Colonic mucosa (tissue), 4 donors: ENCODE measurements at regions not wholly inside any gene's neighbourhood (a gene's known extent, or its start where the extent isn't known, plus 50 kb on each side); places are given as distances from the start of the nearest gene placed in this dataset.

Experiments
- DNase-seq: peaks from one replicate; pipeline ENCODE4 v3.0.0-alpha.2; 2020
- H3K27ac ChIP-seq: fragments of 200-600 bp; one replicate; pipeline ENCODE4 v1.8.0; 2021
- H3K27me3 ChIP-seq: fragments of 200-600 bp; one replicate; pipeline ENCODE4 v1.8.0; 2021
- H3K36me3 ChIP-seq: fragments of 200-600 bp; one replicate; pipeline ENCODE4 v1.8.0; 2021
- H3K4me1 ChIP-seq: fragments of 200-600 bp; one replicate; pipeline ENCODE4 v1.8.0; 2021; ENCODE audit warnings: mild to moderate bottlenecking
- H3K4me3 ChIP-seq: fragments of 200-600 bp; one replicate; pipeline ENCODE4 v1.8.0; 2021
- H3K9ac ChIP-seq, 2 donors: one replicate each; pipeline ENCODE4 v1.7.0; 2013; ENCODE audit warnings: control low read depth in 2 of 2, low read depth in 2 of 2, low read length in 2 of 2
- H3K9me3 ChIP-seq: fragments of 200-600 bp; one replicate; pipeline ENCODE4 v1.8.0; 2021
- intact Hi-C: fragments of 100-400 bp; cut with DNase I; formaldehyde crosslinking; loops from one replicate; pipeline ENCODE4 v1.14.1; 2022
- TF ChIP-seq, protein P1 (sequence below): fragments of 200-600 bp; IDR thresholded peaks from one replicate; pipeline ENCODE4 v1.8.0; 2022; ENCODE audit warnings: antibody characterized with exemption, mild to moderate bottlenecking
- donor health status: healthy.
- donor health status: DM: no; HTN: no; CAD: no.
- donor health status: DM: no; HTN: no; CAD: no.

DNA sequence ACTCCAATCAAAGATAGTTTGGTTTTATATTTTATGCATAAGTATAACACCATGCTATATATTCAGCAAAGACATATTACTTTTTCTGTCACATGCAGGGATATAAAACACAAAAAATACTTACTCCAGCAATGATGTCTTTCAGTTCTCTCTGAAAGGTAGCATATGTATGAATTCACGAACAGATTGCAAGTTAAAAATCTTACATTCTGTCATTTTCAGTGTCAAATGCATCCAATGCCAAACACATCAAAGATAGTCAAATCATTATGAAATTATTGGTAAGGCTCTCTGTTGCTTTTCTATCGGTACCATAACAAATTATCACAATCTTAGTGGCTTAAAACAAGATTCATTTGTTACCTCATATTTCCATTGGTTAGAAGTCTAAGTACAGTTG is 492.0 kb upstream of the KIF2B start:
- H3K27me3 ChIP-seq, result no peaks in the 10 kb centered on the region

DNA sequence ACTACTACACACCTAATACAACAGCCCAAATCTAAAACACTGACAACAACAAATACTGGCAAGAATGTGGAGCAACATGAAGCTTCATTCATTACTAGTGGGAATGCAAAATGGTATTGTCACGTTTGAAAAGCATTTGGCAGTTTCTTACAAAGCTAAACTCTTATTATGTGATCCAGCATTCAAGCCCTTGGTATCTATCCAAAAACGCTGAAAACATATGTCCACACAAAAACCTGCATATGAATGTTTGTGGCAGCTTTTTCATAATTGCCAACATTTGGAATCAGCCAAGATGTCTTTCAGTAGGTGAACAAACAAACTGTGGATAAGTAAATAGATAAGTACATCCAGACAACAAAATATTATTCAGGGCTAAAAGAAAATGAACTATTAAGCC is 501.1 kb upstream of the KIF2B start:
- Histone ChIP-seq H3K9ac (no peak overlapping the region), H3K9me3 (no peaks in the 10 kb centered on the region), H3K27me3 (no peaks in the 10 kb centered on the region), H3K27ac (no peak overlapping the region), H3K4me3 (no peak overlapping the region), H3K36me3 (no peaks in the 10 kb centered on the region), H3K4me1 (no peaks in the 10 kb centered on the region)
- TF ChIP-seq, protein P1, sequence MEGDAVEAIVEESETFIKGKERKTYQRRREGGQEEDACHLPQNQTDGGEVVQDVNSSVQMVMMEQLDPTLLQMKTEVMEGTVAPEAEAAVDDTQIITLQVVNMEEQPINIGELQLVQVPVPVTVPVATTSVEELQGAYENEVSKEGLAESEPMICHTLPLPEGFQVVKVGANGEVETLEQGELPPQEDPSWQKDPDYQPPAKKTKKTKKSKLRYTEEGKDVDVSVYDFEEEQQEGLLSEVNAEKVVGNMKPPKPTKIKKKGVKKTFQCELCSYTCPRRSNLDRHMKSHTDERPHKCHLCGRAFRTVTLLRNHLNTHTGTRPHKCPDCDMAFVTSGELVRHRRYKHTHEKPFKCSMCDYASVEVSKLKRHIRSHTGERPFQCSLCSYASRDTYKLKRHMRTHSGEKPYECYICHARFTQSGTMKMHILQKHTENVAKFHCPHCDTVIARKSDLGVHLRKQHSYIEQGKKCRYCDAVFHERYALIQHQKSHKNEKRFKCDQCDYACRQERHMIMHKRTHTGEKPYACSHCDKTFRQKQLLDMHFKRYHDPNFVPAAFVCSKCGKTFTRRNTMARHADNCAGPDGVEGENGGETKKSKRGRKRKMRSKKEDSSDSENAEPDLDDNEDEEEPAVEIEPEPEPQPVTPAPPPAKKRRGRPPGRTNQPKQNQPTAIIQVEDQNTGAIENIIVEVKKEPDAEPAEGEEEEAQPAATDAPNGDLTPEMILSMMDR, result no peak
- no peak for DNase-seq
- intact Hi-C loops, result no loop called here

More for the DNA sequence above, 492.0 kb upstream of the KIF2B start:
- Histone ChIP-seq H3K9me3 (no peaks in the 10 kb centered on the region), H3K4me3 (no peak overlapping the region), H3K36me3 (no peaks in the 10 kb centered on the region), H3K27ac (no peak overlapping the region), H3K9ac (no peak overlapping the region), H3K4me1 (no peaks in the 10 kb centered on the region)
- DNase-seq, result no peak
- TF ChIP-seq, protein P1, result no peak
- intact Hi-C loops, result no loop called here

DNA sequence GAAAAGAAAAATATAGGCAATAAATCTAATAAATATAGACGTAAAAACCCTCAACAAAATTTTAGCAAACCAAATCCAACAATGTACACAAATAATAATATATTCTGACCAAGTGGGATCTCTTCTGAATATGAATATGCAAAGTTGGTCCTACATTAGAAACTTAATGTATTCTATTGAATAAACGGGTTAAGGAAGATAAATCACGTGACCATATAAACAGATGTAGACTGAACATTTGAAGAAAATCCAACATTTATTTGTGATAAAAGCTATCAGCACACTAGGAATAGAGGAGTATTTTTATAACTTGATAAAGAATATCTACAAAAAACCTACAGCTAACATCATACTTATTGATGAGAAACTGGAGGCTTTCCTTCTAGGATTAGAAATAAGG is 502.8 kb upstream of the KIF2B start:
- TF ChIP-seq, protein P1, result no peak
- Histone ChIP-seq H3K27ac (no peak overlapping the region), H3K4me3 (no peak overlapping the region), H3K9me3 (no peaks in the 10 kb centered on the region), H3K4me1 (no peaks in the 10 kb centered on the region), H3K36me3 (no peaks in the 10 kb centered on the region), H3K27me3 (no peaks in the 10 kb centered on the region), H3K9ac (no peak overlapping the region)
- DNase-seq, result no peak
- intact Hi-C loops, result no loop called here

DNA sequence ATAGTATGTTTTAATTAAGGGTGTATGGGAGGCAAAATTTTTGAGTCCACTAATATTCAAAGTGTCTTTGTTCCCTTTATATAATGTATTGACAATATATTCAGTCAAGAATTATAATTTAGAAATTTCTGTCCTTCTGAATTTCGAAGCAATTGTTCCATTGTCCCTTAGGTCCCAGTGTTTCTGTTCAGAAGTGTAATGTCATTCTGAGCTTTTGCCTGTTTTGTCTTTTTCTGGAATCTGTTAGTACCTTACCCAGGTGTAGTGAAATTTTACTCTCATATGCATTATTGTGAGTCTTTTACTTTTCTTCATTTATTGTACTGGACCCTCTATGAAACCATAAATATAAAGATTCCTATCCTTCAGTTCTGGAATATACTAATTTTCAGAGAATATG is 505.7 kb upstream of the KIF2B start:
- Histone ChIP-seq H3K36me3 (no peaks in the 10 kb centered on the region), H3K27me3 (no peaks in the 10 kb centered on the region), H3K27ac (no peak overlapping the region), H3K4me1 (no peaks in the 10 kb centered on the region), H3K9me3 (no peaks in the 10 kb centered on the region), H3K4me3 (no peak overlapping the region), H3K9ac (no peak overlapping the region)
- no peak for DNase-seq
- intact Hi-C loops, result no loop called here
- TF ChIP-seq, protein P1, result no peak

DNA sequence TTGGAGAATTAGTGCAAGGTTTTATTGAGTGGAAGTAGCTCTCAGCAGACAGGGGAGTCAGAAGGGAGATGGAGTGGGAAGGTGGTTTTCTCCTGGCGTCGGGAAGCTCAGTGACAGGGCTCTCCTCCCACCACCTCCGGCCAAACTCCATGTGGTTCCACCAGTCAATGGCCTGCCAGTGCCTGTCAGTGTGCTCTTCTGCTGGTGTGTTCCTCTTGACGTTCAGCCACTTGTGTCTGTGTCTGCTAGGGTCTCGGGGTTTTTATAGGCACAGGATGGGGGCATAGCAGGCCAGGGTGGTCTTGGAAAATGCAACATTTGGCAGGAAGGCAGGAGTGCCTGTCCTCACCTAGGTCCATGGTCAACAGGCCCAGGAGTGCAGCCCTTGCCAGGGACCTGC is 506.7 kb upstream of the KIF2B start:
- Histone ChIP-seq H3K9me3 (no peaks in the 10 kb centered on the region), H3K36me3 (no peaks in the 10 kb centered on the region), H3K4me1 (no peaks in the 10 kb centered on the region), H3K4me3 (no peak overlapping the region), H3K27me3 (no peaks in the 10 kb centered on the region), H3K27ac (no peak overlapping the region), H3K9ac (no peak overlapping the region)
- TF ChIP-seq, protein P1, result no peak
- intact Hi-C loops, result no loop called here
- no peak for DNase-seq

DNA sequence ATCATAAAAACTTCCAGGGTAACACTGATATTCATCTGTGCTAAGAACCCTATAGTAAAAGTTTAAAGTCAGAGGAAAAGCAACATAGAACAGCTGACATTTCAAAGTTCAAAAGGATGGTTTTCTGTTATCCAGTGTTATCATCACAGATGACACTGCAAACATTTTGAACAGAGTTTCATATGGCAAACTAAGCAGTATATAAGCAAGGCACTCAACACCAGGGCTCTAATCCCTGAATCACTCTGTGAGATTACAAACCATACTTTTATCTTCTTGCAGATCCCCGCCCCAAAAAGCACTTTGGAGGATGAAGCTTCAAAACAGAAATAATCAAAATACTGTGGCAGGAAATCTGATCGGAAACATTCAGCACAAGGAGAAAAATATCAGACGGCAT is 508.2 kb upstream of the KIF2B start:
- no peaks in the 10 kb centered on the region for H3K27me3 ChIP-seq
- TF ChIP-seq, protein P1, result no peak
- DNase-seq, result no peak

More for the DNA sequence above, 508.2 kb upstream of the KIF2B start:
- Histone ChIP-seq H3K9ac (no peak overlapping the region), H3K27ac (no peak overlapping the region), H3K36me3 (no peaks in the 10 kb centered on the region), H3K9me3 (no peaks in the 10 kb centered on the region), H3K4me1 (no peaks in the 10 kb centered on the region), H3K4me3 (no peak overlapping the region)
- intact Hi-C loops, result no loop called here
